IMR-90 (cell line): ENCODE measurements at regions not wholly inside any gene's neighbourhood (a gene's known extent, or its start where the extent isn't known, plus 50 kb on each side); places are given as distances from the start of the nearest gene placed in this dataset.

ENCODE experiments used
- ATAC-seq: fragments of 200-7000 bp; cut with Tn5 transposase; 2 replicates; pipeline ENCODE4 v1.9.1; 2020; ENCODE audit warnings: low read depth, mild to moderate bottlenecking, moderate library complexity
- BruUV-seq: library from RNA; stranded (reverse); fragments of 400-500 nt; replicated peaks from 2 replicates; lab custom pipeline; 2021; lab: Mats Ljungman, UMichigan
- CTCF ChIA-PET: fragments of 300-600 bp; formaldehyde crosslinking; extraction: SDS; loops from one replicate; lab custom pipeline; 2021; ENCODE audit warnings: antibody characterized with exemption; lab: Yijun Ruan, JAX
- POLR2A ChIA-PET: fragments of 300-600 bp; sonication (Branson Sonifier 250); formaldehyde crosslinking; loops from one replicate; lab custom pipeline; 2022; ENCODE audit warnings: antibody characterized with exemption; ENCODE audit not compliant: unreplicated experiment; lab: Charles Lee
- DNase-seq: peaks from one replicate; pipeline ENCODE4 v3.0.0; 2013
- H2AFZ ChIP-seq: replicated peaks from 2 replicates; pipeline ENCODE3; 2013; ENCODE audit warnings: low read length, mild to moderate bottlenecking; ENCODE audit not compliant: poor library complexity
- H2AK5ac ChIP-seq: 2 replicates; pipeline ENCODE4 v1.6.1; 2013; ENCODE audit warnings: low read depth, low read length, inconsistent platforms
- H2AK9ac ChIP-seq: replicated peaks from 2 replicates; pipeline ENCODE3; 2013; ENCODE audit warnings: mild to moderate bottlenecking, low read depth, low read length, moderate library complexity; ENCODE audit not compliant: poor library complexity
- H2BK120ac ChIP-seq: 2 replicates; pipeline ENCODE4 v1.6.1; 2013; ENCODE audit warnings: low read depth, low read length, inconsistent platforms
- H2BK15ac ChIP-seq: 3 replicates; pipeline ENCODE4 v1.6.1; 2013; ENCODE audit warnings: low read depth, low read length, inconsistent platforms
- H2BK20ac ChIP-seq: 2 replicates; pipeline ENCODE4 v1.6.1; 2013; ENCODE audit warnings: low read depth, mild to moderate bottlenecking, inconsistent platforms, low read length, moderate library complexity
- H2BK5ac ChIP-seq: 2 replicates; pipeline ENCODE4 v1.6.1; 2013; ENCODE audit warnings: mild to moderate bottlenecking, low read depth, low read length, inconsistent platforms; ENCODE audit not compliant: poor library complexity, severe bottlenecking
- H3K14ac ChIP-seq: replicated peaks from 2 replicates; pipeline ENCODE4 v1.6.1; 2013; ENCODE audit warnings: low read depth, low read length, inconsistent platforms
- H3K18ac ChIP-seq: 2 replicates; pipeline ENCODE4 v1.6.1; 2013; ENCODE audit warnings: low read depth, low read length, control low read depth
- H3K23ac ChIP-seq: 2 replicates; pipeline ENCODE4 v1.6.1; 2013; ENCODE audit warnings: low read depth, low read length, inconsistent platforms
- H3K27ac ChIP-seq: 2 replicates; pipeline ENCODE4 v1.5.1; 2013; ENCODE audit warnings: mild to moderate bottlenecking, control low read depth, low read length; ENCODE audit not compliant: insufficient read depth
- H3K27me3 ChIP-seq: 2 replicates; pipeline ENCODE4 v1.6.1; 2013; ENCODE audit warnings: low read length; ENCODE audit not compliant: control insufficient read depth, insufficient read depth
- H3K36me3 ChIP-seq: 2 replicates; pipeline ENCODE4 v1.6.1; 2013; ENCODE audit warnings: low read length, mixed read lengths; ENCODE audit not compliant: control insufficient read depth, insufficient read depth
- H3K4ac ChIP-seq: 2 replicates; pipeline ENCODE4 v1.6.1; 2013; ENCODE audit warnings: low read depth, low read length, inconsistent platforms
- H3K4me1 ChIP-seq: 2 replicates; pipeline ENCODE4 v1.6.1; 2013; ENCODE audit warnings: low read length, mixed read lengths; ENCODE audit not compliant: control insufficient read depth, insufficient read depth
- H3K4me2 ChIP-seq: 2 replicates; pipeline ENCODE4 v1.6.1; 2013; ENCODE audit warnings: low read depth, mild to moderate bottlenecking, control low read depth, low read length, moderate library complexity
- H3K4me3 ChIP-seq: 2 replicates; pipeline ENCODE4 v1.5.1; 2013; ENCODE audit warnings: low read depth, mild to moderate bottlenecking, control low read depth, low read length, moderate library complexity; ENCODE audit not compliant: insufficient read depth
- H3K56ac ChIP-seq: 2 replicates; pipeline ENCODE4 v1.6.1; 2013; ENCODE audit warnings: low read length, inconsistent platforms; ENCODE audit not compliant: insufficient read depth; ENCODE audit errors: extremely low read depth
- H3K79me1 ChIP-seq, 2 experiments: 2 replicates each; pipeline ENCODE4 v1.6.1; 2013; ENCODE audit warnings: low read length in 2 of 2, inconsistent platforms in 1 of 2, low read depth in 1 of 2
- H3K9ac ChIP-seq: 2 replicates; pipeline ENCODE4 v1.6.1; 2013; ENCODE audit warnings: low read depth, low read length, control low read depth
- H3K9me1 ChIP-seq: 2 replicates; pipeline ENCODE4 v1.6.1; 2013; ENCODE audit warnings: low read length, inconsistent platforms; ENCODE audit not compliant: insufficient read depth
- H3K9me3 ChIP-seq: 2 replicates; pipeline ENCODE4 v1.6.1; 2013; ENCODE audit warnings: low read length; ENCODE audit not compliant: control insufficient read depth, insufficient read depth
- H4K20me1 ChIP-seq: 2 replicates; pipeline ENCODE4 v1.6.1; 2013; ENCODE audit warnings: low read length, inconsistent platforms; ENCODE audit not compliant: insufficient read depth
- H4K5ac ChIP-seq: 2 replicates; pipeline ENCODE4 v1.6.1; 2013; ENCODE audit warnings: mild to moderate bottlenecking, low read depth, low read length, control low read depth
- H4K8ac ChIP-seq, 2 experiments: 2 replicates each; pipeline ENCODE4 v1.6.1; 2013; ENCODE audit warnings: low read depth in 2 of 2, low read length in 2 of 2, control low read depth in 1 of 2, inconsistent platforms in 1 of 2
- H4K91ac ChIP-seq: 2 replicates; pipeline ENCODE4 v1.6.1; 2013; ENCODE audit warnings: low read depth, low read length, inconsistent platforms; ENCODE audit not compliant: insufficient read depth
- CEBPB ChIP-seq: IDR thresholded peaks from 2 replicates; pipeline ENCODE4 v1.6.1; 2012; ENCODE audit warnings: low read depth, low read length, improper control_type of control experiment
- FOS ChIP-seq: fragments of 150-350 bp; IDR thresholded peaks from 2 replicates; pipeline ENCODE4 v1.6.1; 2016; ENCODE audit warnings: low read depth, low read length
- MAFK ChIP-seq: IDR thresholded peaks from 2 replicates; pipeline ENCODE4 v1.6.1; 2012; ENCODE audit warnings: low read depth, low read length, improper control_type of control experiment
- MAZ ChIP-seq: IDR thresholded peaks from 2 replicates; pipeline ENCODE4 v1.6.1; 2012; ENCODE audit warnings: low read depth, mild to moderate bottlenecking, low read length, improper control_type of control experiment, moderate library complexity, borderline replicate concordance
- MXI1 ChIP-seq: IDR thresholded peaks from 2 replicates; pipeline ENCODE4 v1.6.1; 2012; ENCODE audit warnings: low read depth, mild to moderate bottlenecking, low read length, moderate library complexity, borderline replicate concordance
- NFE2L2 ChIP-seq: fragments of 150-350 bp; IDR thresholded peaks from 2 replicates; pipeline ENCODE4 v1.6.1; 2016; ENCODE audit warnings: low read depth, mild to moderate bottlenecking, low read length
- POLR2A ChIP-seq: IDR thresholded peaks from 2 replicates; pipeline ENCODE4 v1.6.1; 2012; ENCODE audit warnings: mild to moderate bottlenecking, low read depth, low read length
- RAD21 ChIP-seq: IDR thresholded peaks from 2 replicates; pipeline ENCODE4 v1.6.1; 2012; ENCODE audit warnings: low read length, improper control_type of control experiment
- RCOR1 ChIP-seq: IDR thresholded peaks from 2 replicates; pipeline ENCODE4 v1.6.1; 2012; ENCODE audit warnings: mild to moderate bottlenecking, low read length, improper control_type of control experiment; ENCODE audit not compliant: insufficient replicate concordance
- RFX5 ChIP-seq: IDR thresholded peaks from 2 replicates; pipeline ENCODE4 v1.8.0; 2012; ENCODE audit warnings: low read depth, mild to moderate bottlenecking, low read length, moderate library complexity
- SMC3 ChIP-seq: fragments of 150-350 bp; IDR thresholded peaks from 2 replicates; pipeline ENCODE4 v1.6.1; 2016; ENCODE audit warnings: low read depth, mild to moderate bottlenecking, antibody characterized with exemption, low read length, moderate library complexity
- WGBS, 2 experiments: methylation state at CpG; one replicate each; pipeline versions ENCODE4 v1.1.5 to v1.1.7; 2013; ENCODE audit warnings: missing lambda C conversion rate in 2 of 2; ENCODE audit not compliant: insufficient read length in 1 of 2; ENCODE audit errors: extremely low coverage in 2 of 2; 5-methylcytosine and 5-hydroxymethylcytosine counted together
- dilution Hi-C: fragments of 300-500 bp; cut with HindIII; formaldehyde crosslinking; loops from one replicate; pipeline ENCODE4 v1.14.3; 2018; ENCODE audit warnings: low sequenced_read_pairs; ENCODE audit not compliant: unreplicated experiment
- in situ Hi-C: fragments of 300-500 bp; cut with MboI; formaldehyde crosslinking; loops from 3 replicates; pipeline ENCODE4 v1.14.3; 2019; ENCODE audit warnings: low sequenced_read_pairs, inconsistent platforms, mixed read lengths
- intact Hi-C: fragments of 100-400 bp; cut with micrococcal nuclease; formaldehyde crosslinking; loops from 2 replicates; pipeline ENCODE4 v1.10.0; 2022
- TF ChIP-seq, protein P1 (sequence below): fragments of 150-350 bp; IDR thresholded peaks from 2 replicates; pipeline ENCODE4 v1.6.1; 2017; ENCODE audit warnings: mild to moderate bottlenecking, antibody characterized with exemption, low read length, low read depth
- TF ChIP-seq, protein P2 (sequence below): conservative IDR thresholded peaks from 2 replicates; pipeline ENCODE4 v1.5.1; 2012; ENCODE audit warnings: mild to moderate bottlenecking, low read depth, low read length, improper control_type of control experiment

DNA sequence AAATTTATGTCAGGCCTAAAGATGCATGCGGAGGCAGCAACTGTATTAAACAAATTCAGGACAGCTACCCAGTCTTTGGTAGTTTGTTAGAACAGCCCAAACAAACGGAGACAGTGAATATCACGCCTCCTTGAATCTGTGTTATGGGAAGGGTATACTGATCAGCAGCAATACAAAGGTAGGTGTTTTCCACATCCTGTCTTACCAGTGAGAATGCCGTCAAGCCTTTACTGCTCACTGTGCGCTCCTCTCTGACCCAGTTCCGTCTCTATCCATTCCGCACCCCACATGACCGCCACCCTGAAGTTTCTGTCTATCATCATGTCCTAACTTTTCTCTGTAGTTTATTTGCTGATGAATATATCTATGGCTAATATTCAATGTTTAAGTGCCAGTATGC is 473.3 kb downstream of the LPIN1 start:
- peaks cover 6% of the 10 kb centered on the region; the same call in 1 of the 2 replicates for H3K9me3 ChIP-seq
- no peak overlapping the region for H2AK5ac ChIP-seq
- in situ Hi-C loops: no loop called here
- no peak overlapping the region for H3K23ac ChIP-seq
- no peak overlapping the region for H2AFZ ChIP-seq
- intact Hi-C loops: no loop called here
- ATAC-seq (no peak), DNase-seq (no peak)
- H3K36me3 ChIP-seq: no peaks in the 10 kb centered on the region
- H3K79me1 ChIP-seq: no peaks in the 10 kb centered on the region
- no peak overlapping the region for H4K8ac ChIP-seq
- H4K20me1 ChIP-seq: no peaks in the 10 kb centered on the region
- no peak overlapping the region for H2BK20ac ChIP-seq
- no peaks in the 10 kb centered on the region for H3K4me1 ChIP-seq
- H4K5ac ChIP-seq: no peak overlapping the region
- H3K4me3 ChIP-seq: no peak overlapping the region
- ChIA-PET CTCF (no interaction called here), POLR2A (no interaction called here)
- H2BK5ac ChIP-seq: no peak overlapping the region
- TF ChIP-seq RFX5: no peak
- TF ChIP-seq NFE2L2: no peak
- TF ChIP-seq, protein P1, sequence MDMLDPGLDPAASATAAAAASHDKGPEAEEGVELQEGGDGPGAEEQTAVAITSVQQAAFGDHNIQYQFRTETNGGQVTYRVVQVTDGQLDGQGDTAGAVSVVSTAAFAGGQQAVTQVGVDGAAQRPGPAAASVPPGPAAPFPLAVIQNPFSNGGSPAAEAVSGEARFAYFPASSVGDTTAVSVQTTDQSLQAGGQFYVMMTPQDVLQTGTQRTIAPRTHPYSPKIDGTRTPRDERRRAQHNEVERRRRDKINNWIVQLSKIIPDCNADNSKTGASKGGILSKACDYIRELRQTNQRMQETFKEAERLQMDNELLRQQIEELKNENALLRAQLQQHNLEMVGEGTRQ: no peak
- no peak for TF ChIP-seq RCOR1
- no peak for TF ChIP-seq FOS
- TF ChIP-seq, protein P2, sequence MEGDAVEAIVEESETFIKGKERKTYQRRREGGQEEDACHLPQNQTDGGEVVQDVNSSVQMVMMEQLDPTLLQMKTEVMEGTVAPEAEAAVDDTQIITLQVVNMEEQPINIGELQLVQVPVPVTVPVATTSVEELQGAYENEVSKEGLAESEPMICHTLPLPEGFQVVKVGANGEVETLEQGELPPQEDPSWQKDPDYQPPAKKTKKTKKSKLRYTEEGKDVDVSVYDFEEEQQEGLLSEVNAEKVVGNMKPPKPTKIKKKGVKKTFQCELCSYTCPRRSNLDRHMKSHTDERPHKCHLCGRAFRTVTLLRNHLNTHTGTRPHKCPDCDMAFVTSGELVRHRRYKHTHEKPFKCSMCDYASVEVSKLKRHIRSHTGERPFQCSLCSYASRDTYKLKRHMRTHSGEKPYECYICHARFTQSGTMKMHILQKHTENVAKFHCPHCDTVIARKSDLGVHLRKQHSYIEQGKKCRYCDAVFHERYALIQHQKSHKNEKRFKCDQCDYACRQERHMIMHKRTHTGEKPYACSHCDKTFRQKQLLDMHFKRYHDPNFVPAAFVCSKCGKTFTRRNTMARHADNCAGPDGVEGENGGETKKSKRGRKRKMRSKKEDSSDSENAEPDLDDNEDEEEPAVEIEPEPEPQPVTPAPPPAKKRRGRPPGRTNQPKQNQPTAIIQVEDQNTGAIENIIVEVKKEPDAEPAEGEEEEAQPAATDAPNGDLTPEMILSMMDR: no peak
- no peak for TF ChIP-seq MAZ
- no peak for TF ChIP-seq MXI1
- TF ChIP-seq CEBPB: no peak
- no peak for TF ChIP-seq MAFK
- TF ChIP-seq POLR2A: no peak
- no peak for TF ChIP-seq SMC3
- no peak for TF ChIP-seq RAD21
- H3K9ac ChIP-seq: no peak overlapping the region
- dilution Hi-C loops: no loop called here
- H3K14ac ChIP-seq: no peak overlapping the region
- WGBS, 2 experiments: no CpG with 5 or more reads among the region's 8 CpGs
- H2AK9ac ChIP-seq: no peak overlapping the region
- no peaks in the 10 kb centered on the region for H3K27me3 ChIP-seq
- H2BK120ac ChIP-seq: no peak overlapping the region
- no peak overlapping the region for H2BK15ac ChIP-seq
- H3K27ac ChIP-seq: no peak overlapping the region
- H3K18ac ChIP-seq: no peak overlapping the region
- H3K9me1 ChIP-seq: no peaks in the 10 kb centered on the region
- H3K4ac ChIP-seq: no peak overlapping the region
- no peak overlapping the region for H4K91ac ChIP-seq
- H3K4me2 ChIP-seq: no peak overlapping the region
- BruUV-seq: no TSS peak
- no peak overlapping the region for H3K56ac ChIP-seq
